ENCODE measurements at regions not wholly inside any gene's neighbourhood (a gene's known extent, or its start where the extent isn't known, plus 50 kb on each side); places are given as distances from the start of the nearest gene placed in this dataset.

- no peak for DNase-seq (ENCODE audit: low read depth)
Observed at GRCh38 chr2:3100386-3100785, 277.2 kb downstream of the EIPR1 start.

DNA sequence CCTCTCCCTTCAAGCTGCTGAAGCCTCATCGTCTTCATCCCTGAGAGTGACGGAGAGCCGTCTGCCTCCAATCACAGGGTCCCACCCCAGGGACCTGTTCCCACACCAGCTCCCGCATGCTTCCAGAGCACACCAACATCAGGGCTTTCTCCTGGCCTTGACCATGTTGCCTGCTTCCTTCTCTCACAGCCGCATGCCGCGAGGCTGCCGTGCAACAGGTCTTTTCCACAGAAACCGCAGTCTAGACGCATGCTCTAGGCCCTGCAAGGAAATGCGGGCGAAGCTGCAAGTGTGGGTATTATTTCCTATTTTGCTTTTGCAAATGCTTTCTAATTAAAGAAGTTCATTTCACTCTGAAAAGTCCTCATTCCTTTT is 277.8 kb downstream of the EIPR1 start:
- no peak for DNase-seq (ENCODE audit: low read depth)

- no peak for DNase-seq (ENCODE audit: low read depth)
Observed at GRCh38 chr2:3099145-3099859, 278.3 kb downstream of the EIPR1 start.

DNA sequence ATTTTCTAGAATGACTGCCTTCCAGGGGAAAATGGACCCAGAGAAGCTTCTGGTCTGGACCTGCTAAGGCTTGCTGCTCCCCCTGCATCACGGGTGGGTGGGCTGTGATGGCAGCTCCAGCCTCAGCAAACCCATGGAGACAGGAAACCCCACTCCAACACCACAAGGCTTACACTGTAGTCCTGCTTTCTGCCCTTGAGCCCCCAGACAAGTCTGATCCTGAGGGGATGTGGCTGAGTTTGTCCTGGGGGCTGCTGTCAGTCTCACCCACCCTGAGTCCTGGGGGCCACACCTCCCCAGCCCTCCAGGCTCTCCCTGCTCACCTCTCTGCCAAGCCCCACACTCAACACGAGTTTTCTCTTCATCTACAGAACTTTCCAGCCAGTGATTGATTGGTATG is 279.4 kb downstream of the EIPR1 start:
- no peak for DNase-seq (ENCODE audit: low read depth)

- no peak for DNase-seq (ENCODE audit: low read depth)
Observed at GRCh38 chr2:3097804-3098203, 279.8 kb downstream of the EIPR1 start.

GRCh38 chr2:3094999-3095958 is 282.3 kb downstream of the EIPR1 start:
- no peak for DNase-seq (ENCODE audit: low read depth)

GRCh38 chr2:3094318-3094717 is 283.3 kb downstream of the EIPR1 start:
- DNase-seq (ENCODE audit: low read depth) = no peak

GRCh38 chr2:3091696-3092095 is 285.9 kb downstream of the EIPR1 start:
- no peak for DNase-seq (ENCODE audit: low read depth)

- DNase-seq (ENCODE audit: low read depth) = no peak
Observed at GRCh38 chr2:3082705-3083104, 294.9 kb downstream of the EIPR1 start.

GRCh38 chr2:3079959-3080948 is 297.4 kb downstream of the EIPR1 start:
- DNase-seq (ENCODE audit: low read depth) = no peak

DNA sequence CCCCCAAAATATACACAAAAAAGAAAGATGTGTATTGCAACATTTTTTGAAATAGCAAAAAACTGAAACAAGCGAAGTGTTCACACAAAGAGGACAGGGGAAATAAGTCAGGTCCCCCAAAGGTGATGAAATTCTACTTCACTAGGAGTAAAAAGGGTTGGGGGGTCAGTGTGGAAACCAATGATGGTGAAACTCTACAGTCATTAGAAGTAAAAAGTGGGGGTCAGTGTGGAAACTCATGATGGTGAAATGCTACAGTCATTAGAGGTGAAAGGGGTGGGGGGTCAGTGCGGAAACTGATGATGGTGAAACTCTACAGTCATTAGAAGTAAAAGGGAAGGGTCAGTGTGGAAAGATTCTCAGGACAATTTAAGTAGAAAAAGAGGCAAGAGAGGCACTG is 298.2 kb downstream of the EIPR1 start:
- DNase-seq (ENCODE audit: low read depth) = no peak

DNA sequence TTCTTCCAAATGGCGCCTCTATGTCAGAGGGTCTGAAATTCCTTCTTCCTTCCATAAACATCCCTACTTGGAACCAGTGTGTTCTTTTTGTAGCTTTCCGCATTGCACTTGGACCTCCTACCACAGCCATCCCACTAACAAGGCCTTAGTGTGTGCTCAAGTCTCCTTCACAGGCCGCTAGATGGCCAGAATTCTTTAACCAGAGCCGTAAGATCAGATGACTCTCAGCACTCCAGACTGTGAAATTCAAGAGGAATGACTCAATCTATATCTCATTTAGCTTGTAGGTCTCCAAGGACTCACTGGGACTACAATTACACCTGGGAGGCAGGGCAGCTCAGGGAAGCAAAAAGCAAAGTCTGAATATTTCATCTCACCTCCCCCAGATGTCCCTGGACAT is 298.9 kb downstream of the EIPR1 start:
- no peak for DNase-seq (ENCODE audit: low read depth)

- DNase-seq (ENCODE audit: low read depth) = no peak
Observed at GRCh38 chr2:3076848-3077642, 300.6 kb downstream of the EIPR1 start.

GRCh38 chr2:3075991-3076340 is 301.7 kb downstream of the EIPR1 start:
- DNase-seq (ENCODE audit: low read depth) = no peak

- DNase-seq (ENCODE audit: low read depth) = no peak
Observed at GRCh38 chr2:3075316-3075990, 302.2 kb downstream of the EIPR1 start.

- no peak for DNase-seq (ENCODE audit: low read depth)
Observed at GRCh38 chr2:3073704-3074103, 303.9 kb downstream of the EIPR1 start.

- no peak for DNase-seq (ENCODE audit: low read depth)
Observed at GRCh38 chr2:3073041-3073595, 304.5 kb downstream of the EIPR1 start.

- DNase-seq (ENCODE audit: low read depth) = no peak
Observed at GRCh38 chr2:3071685-3072263, 305.8 kb downstream of the EIPR1 start.

DNA sequence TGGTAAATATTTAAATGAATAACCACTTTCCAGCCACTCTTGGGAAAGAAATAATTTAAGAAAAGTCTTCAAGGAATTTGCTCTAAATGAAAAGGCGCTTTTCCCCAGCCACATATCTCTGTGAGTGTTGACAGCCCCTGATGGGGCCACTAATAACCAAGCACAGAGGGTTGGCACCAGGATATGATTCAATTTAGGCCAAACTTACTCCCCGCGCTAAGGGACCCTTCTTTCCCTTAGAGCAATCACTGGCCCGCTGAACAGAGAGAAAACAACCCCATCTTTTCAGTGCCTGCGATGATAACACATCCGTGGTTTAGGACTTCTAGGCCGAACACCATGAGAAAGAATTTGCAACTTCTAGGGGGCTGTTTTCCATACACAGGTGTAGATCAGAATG is 310.8 kb downstream of the EIPR1 start:
- no peak for DNase-seq (ENCODE audit: low read depth)

DNA sequence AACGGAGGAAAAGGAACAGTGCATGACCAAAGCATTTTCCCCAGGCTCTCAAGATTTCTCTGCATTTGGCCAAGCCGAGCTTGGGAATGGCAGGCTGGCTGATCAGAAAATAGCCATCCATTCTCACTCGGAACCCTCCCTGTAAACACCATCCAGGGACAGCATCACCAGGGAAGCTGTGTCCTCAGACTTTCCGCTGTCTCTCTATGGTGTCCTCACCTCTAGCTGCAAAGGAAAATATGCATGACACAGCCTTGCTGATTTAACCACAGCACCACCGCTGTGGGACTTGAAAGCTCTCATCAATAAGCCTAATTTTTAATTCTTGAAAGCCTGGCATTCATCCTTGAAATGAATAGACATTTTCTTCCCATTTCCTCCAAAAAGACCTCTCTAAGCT is 311.7 kb downstream of the EIPR1 start:
- DNase-seq (ENCODE audit: low read depth) = no peak
